PC-3 (cell line): ENCODE measurements at regions not wholly inside any gene's neighbourhood (a gene's known extent, or its start where the extent isn't known, plus 50 kb on each side); places are given as distances from the start of the nearest gene placed in this dataset.

Experiments used
- ATAC-seq: fragments of 200-7000 bp; cut with Tn5 transposase; 2 replicates; pipeline ENCODE4 v1.9.1; 2020; ENCODE audit warnings: mild to moderate bottlenecking, moderate library complexity
- BruUV-seq: library from RNA; stranded (reverse); fragments of 400-500 nt; replicated peaks from 2 replicates; lab custom pipeline; 2021; lab: Mats Ljungman, UMichigan
- CTCF ChIA-PET: fragments of 300-600 bp; sonication (Branson Sonifier 250); formaldehyde crosslinking; loops from one replicate; lab custom pipeline; 2022; ENCODE audit warnings: antibody characterized with exemption; lab: Charles Lee
- POLR2A ChIA-PET: fragments of 300-600 bp; sonication (Branson Sonifier 250); formaldehyde crosslinking; loops from one replicate; lab custom pipeline; 2022; ENCODE audit warnings: antibody characterized with exemption; ENCODE audit not compliant: unreplicated experiment; lab: Charles Lee
- DNase-seq: peaks from one replicate; pipeline ENCODE4 v3.0.0-alpha.2; 2015
- H2AFZ ChIP-seq: fragments of 300-600 bp; sonication (generic); 2 replicates; pipeline ENCODE4 v1.6.0; 2016; ENCODE audit warnings: antibody characterized with exemption, low read length
- H3F3A ChIP-seq: fragments of 300-600 bp; sonication (generic); one replicate; pipeline ENCODE4 v1.6.0; 2017; ENCODE audit warnings: antibody characterized with exemption, low read length, control low read depth, mild to moderate bottlenecking; ENCODE audit not compliant: unreplicated experiment
- H3K27ac ChIP-seq: fragments of 300-600 bp; sonication (generic); 2 replicates; pipeline ENCODE4 v1.5.1; 2016; ENCODE audit warnings: mild to moderate bottlenecking, low read length
- H3K27me3 ChIP-seq: fragments of 300-600 bp; sonication (generic); 2 replicates; pipeline ENCODE4 v1.6.1; 2016; ENCODE audit warnings: low read length, mixed read lengths
- H3K36me3 ChIP-seq: fragments of 300-600 bp; sonication (generic); 2 replicates; pipeline ENCODE4 v1.6.1; 2016; ENCODE audit warnings: low read depth, mixed run types, low read length, mixed read lengths
- H3K4me1 ChIP-seq: fragments of 300-600 bp; sonication (generic); 2 replicates; pipeline ENCODE4 v1.5.1; 2016; ENCODE audit warnings: low read length; ENCODE audit not compliant: insufficient read depth
- H3K4me2 ChIP-seq: fragments of 300-600 bp; sonication (generic); 2 replicates; pipeline ENCODE4 v1.6.0; 2016; ENCODE audit warnings: low read length
- H3K4me3 ChIP-seq: fragments of 300-600 bp; sonication (generic); 2 replicates; pipeline ENCODE4 v1.5.1; 2016; ENCODE audit warnings: mild to moderate bottlenecking, low read length, mixed read lengths
- H3K79me2 ChIP-seq: fragments of 300-600 bp; sonication (generic); 2 replicates; pipeline ENCODE4 v1.6.1; 2017; ENCODE audit warnings: low read length, mixed read lengths
- H3K9ac ChIP-seq: fragments of 300-600 bp; sonication (generic); 2 replicates; pipeline ENCODE4 v1.6.0; 2016; ENCODE audit warnings: mild to moderate bottlenecking, low read length
- H3K9me2 ChIP-seq: fragments of 300-600 bp; sonication (generic); replicated peaks from 2 replicates; pipeline ENCODE4 v1.6.1; 2016; ENCODE audit warnings: mixed run types, low read length, mixed read lengths
- H3K9me3 ChIP-seq: fragments of 300-600 bp; sonication (generic); 2 replicates; pipeline ENCODE4 v1.6.1; 2016; ENCODE audit warnings: low read length, mixed read lengths
- H4K20me1 ChIP-seq: fragments of 300-600 bp; sonication (generic); 2 replicates; pipeline ENCODE4 v1.6.1; 2016; ENCODE audit warnings: low read length, mixed read lengths
- CTCF ChIP-seq: fragments of 300-600 bp; sonication (generic); conservative IDR thresholded peaks from 2 replicates; pipeline ENCODE4 v1.5.1; 2017; ENCODE audit warnings: antibody characterized with exemption, low read depth, mild to moderate bottlenecking, low read length
- EZH2 ChIP-seq: fragments of 300-600 bp; sonication (generic); IDR thresholded peaks from one replicate; pipeline ENCODE4 v1.6.1; 2017; ENCODE audit warnings: antibody characterized with exemption, mild to moderate bottlenecking, low read length; ENCODE audit not compliant: unreplicated experiment
- EZH2phosphoT487 ChIP-seq: fragments of 300-600 bp; sonication (generic); IDR thresholded peaks from 2 replicates; pipeline ENCODE4 v1.6.1; 2018; ENCODE audit warnings: mild to moderate bottlenecking, antibody characterized with exemption, low read length, borderline replicate concordance
- intact Hi-C: fragments of 100-400 bp; cut with micrococcal nuclease; formaldehyde crosslinking; loops from 2 replicates; pipeline ENCODE4 v1.9.0; 2023

GRCh38 chr15:29528276-29528675 lies 258.7 kb upstream of the NSMCE3 start:
- no peak for ATAC-seq
- BruUV-seq = no TSS peak
- POLR2A ChIA-PET = no interaction called here

GRCh38 chr15:29526802-29527201 lies 257.2 kb upstream of the NSMCE3 start:
- TF ChIP-seq EZH2 (no peak), CTCF (no peak), EZH2phosphoT487 (no peak)

More at GRCh38 chr15:29528276-29528675, 258.7 kb upstream of the NSMCE3 start:
- CTCF ChIA-PET = no interaction called here
- no peak overlapping the region for H3K4me3 ChIP-seq
- no peak for DNase-seq
- no peaks in the 10 kb centered on the region for H3K79me2 ChIP-seq
- no peaks in the 10 kb centered on the region for H3K9me3 ChIP-seq
- H3K4me1 ChIP-seq = peaks cover under 1% of the 10 kb centered on the region; the same call in 1 of the 2 replicates
- peaks cover 14% of the 10 kb centered on the region; the same call in 1 of the 2 replicates for H3K27me3 ChIP-seq
- no peak overlapping the region for H3K4me2 ChIP-seq
- TF ChIP-seq EZH2 = no peak
- no peak for TF ChIP-seq CTCF
- no peak for TF ChIP-seq EZH2phosphoT487
- no peak overlapping the region for H3K9ac ChIP-seq
- H3K9me2 ChIP-seq = no peaks in the 10 kb centered on the region
- no peak overlapping the region for H2AFZ ChIP-seq
- H3K27ac ChIP-seq = no peak overlapping the region
- intact Hi-C loops = no loop called here
- H3F3A ChIP-seq = no peaks in the 10 kb centered on the region
- no peaks in the 10 kb centered on the region for H3K36me3 ChIP-seq
- no peaks in the 10 kb centered on the region for H4K20me1 ChIP-seq

GRCh38 chr15:29522373-29523276 lies 253.0 kb upstream of the NSMCE3 start:
- ATAC-seq (peak; percentile 92), DNase-seq (peak; percentile 90)
- Histone ChIP-seq H3K4me3 (no peak overlapping the region), H3F3A (no peaks in the 10 kb centered on the region), H3K4me1 (peaks cover 12% of the 10 kb centered on the region), H3K9ac (no peak overlapping the region), H3K9me2 (no peaks in the 10 kb centered on the region), H2AFZ (no peak overlapping the region), H3K27me3 (no peaks in the 10 kb centered on the region), H3K27ac (no peak overlapping the region), H3K9me3 (no peaks in the 10 kb centered on the region), H3K79me2 (no peaks in the 10 kb centered on the region), H4K20me1 (no peaks in the 10 kb centered on the region), H3K4me2 (peak overlapping the region; percentile 23), H3K36me3 (no peaks in the 10 kb centered on the region)
- TF ChIP-seq EZH2phosphoT487 (no peak), EZH2 (no peak), CTCF (no peak)
- intact Hi-C loops = no loop called here
- no TSS peak for BruUV-seq
- POLR2A ChIA-PET = no interaction called here
- CTCF ChIA-PET = interaction anchor here (0.6 kb wide), 1 partner anchor 91 kb away, joined by 3 read pairs; no protein-coding TSS in a partner anchor

More at GRCh38 chr15:29526802-29527201, 257.2 kb upstream of the NSMCE3 start:
- DNase-seq (no peak), ATAC-seq (no peak)
- Histone ChIP-seq H3K27ac (no peak overlapping the region), H3F3A (no peaks in the 10 kb centered on the region), H3K9me2 (no peaks in the 10 kb centered on the region), H3K4me1 (peaks cover 12% of the 10 kb centered on the region), H3K79me2 (no peaks in the 10 kb centered on the region), H3K4me2 (no peak overlapping the region), H3K9me3 (no peaks in the 10 kb centered on the region), H3K27me3 (peaks cover 5% of the 10 kb centered on the region; the same call in 1 of the 2 replicates), H3K4me3 (no peak overlapping the region), H2AFZ (no peak overlapping the region), H4K20me1 (no peaks in the 10 kb centered on the region), H3K36me3 (no peaks in the 10 kb centered on the region), H3K9ac (no peak overlapping the region)
- ChIA-PET POLR2A (no interaction called here), CTCF (no interaction called here)
- intact Hi-C loops = no loop called here
- BruUV-seq = no TSS peak
